ENCODE measurements at regions not wholly inside any gene's neighbourhood (a gene's known extent, or its start where the extent isn't known, plus 50 kb on each side); places are given as distances from the start of the nearest gene placed in this dataset.

- H3K4me3 ChIP-seq (ENCODE audit: low read depth, low read length), result no peak overlapping the region
- TF ChIP-seq CTCF (IDR thresholded peaks at IDR 0.05; ENCODE audit: insufficient read depth, low read length), result no peak
- no peak for DNase-seq (ENCODE audit: low read depth)
These were observed 209.6 kb upstream of the DTNBP1 start for GRCh38 chr6:15872241-15873103.

- no peak overlapping the region for H3K4me3 ChIP-seq (ENCODE audit: low read depth, low read length)
- no peak for TF ChIP-seq CTCF (IDR thresholded peaks at IDR 0.05; ENCODE audit: insufficient read depth, low read length)
- no peak for DNase-seq (ENCODE audit: low read depth)
These were observed 208.4 kb upstream of the DTNBP1 start for GRCh38 chr6:15871276-15871675.

GRCh38 chr6:15870333-15871043 lies 207.7 kb upstream of the DTNBP1 start:
- peak; percentile 34 for DNase-seq (ENCODE audit: low read depth)
- H3K4me3 ChIP-seq (ENCODE audit: low read depth, low read length), result no peak overlapping the region
- TF ChIP-seq CTCF (IDR thresholded peaks at IDR 0.05; ENCODE audit: insufficient read depth, low read length), result no peak

- DNase-seq (ENCODE audit: low read depth), result no peak
- no peak for TF ChIP-seq CTCF (IDR thresholded peaks at IDR 0.05; ENCODE audit: insufficient read depth, low read length)
- H3K4me3 ChIP-seq (ENCODE audit: low read depth, low read length), result no peak overlapping the region
These were observed 201.9 kb upstream of the DTNBP1 start for GRCh38 chr6:15864708-15865062.

GRCh38 chr6:15864038-15864707 lies 201.3 kb upstream of the DTNBP1 start:
- no peak for TF ChIP-seq CTCF (IDR thresholded peaks at IDR 0.05; ENCODE audit: insufficient read depth, low read length)
- H3K4me3 ChIP-seq (ENCODE audit: low read depth, low read length), result no peak overlapping the region
- no peak for DNase-seq (ENCODE audit: low read depth)

- no peak for DNase-seq (ENCODE audit: low read depth)
- H3K4me3 ChIP-seq (ENCODE audit: low read depth, low read length), result no peak overlapping the region
These were observed 200.0 kb upstream of the DTNBP1 start for GRCh38 chr6:15862810-15863209.

More at GRCh38 chr6:15862810-15863209, 200.0 kb upstream of the DTNBP1 start:
- no peak for TF ChIP-seq CTCF (IDR thresholded peaks at IDR 0.05; ENCODE audit: insufficient read depth, low read length)

Data from fibroblast of the aortic adventitia (primary cell).